ENCODE measurements at regions not wholly inside any gene's neighbourhood (a gene's known extent, or its start where the extent isn't known, plus 50 kb on each side); places are given as distances from the start of the nearest gene placed in this dataset.

- TF ChIP-seq CTCF (IDR thresholded peaks at IDR 0.05) (no peak), EP300 (IDR thresholded peaks at IDR 0.05) (no peak)
These were observed 78.1 kb downstream of the FZD1 start for GRCh38 chr7:91342346-91342745.
